NCI-H460 (cell line): ENCODE measurements at regions not wholly inside any gene's neighbourhood (a gene's known extent, or its start where the extent isn't known, plus 50 kb on each side); places are given as distances from the start of the nearest gene placed in this dataset.
"Not testable (repeated sequence)": the region's sequence is repeated elsewhere in the genome, so short reads cannot be mapped to it uniquely, and the experiment has no call there.

Experiments
- DNase-seq: peaks from one replicate; pipeline ENCODE4 v3.0.0-alpha.2; 2016; ENCODE audit warnings: low read depth; ENCODE audit errors: extremely low read depth

DNA sequence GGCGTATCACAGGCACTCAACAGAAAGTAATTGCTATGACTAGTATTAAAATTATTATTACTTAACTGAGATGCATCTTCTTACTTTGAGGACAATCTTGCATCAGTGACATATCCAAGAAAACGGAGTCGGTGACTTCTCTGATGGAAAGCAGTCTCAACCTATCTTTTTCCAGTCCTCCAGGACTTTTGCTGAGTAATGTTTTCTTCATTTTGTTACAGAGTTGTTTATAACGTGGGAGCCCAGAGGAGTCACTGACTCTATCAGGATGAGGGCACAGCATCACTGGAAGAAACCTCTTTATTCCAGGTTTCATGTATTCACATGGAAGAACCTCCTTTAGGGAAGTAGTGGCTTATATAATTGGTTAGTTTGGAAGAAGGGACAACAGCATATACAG lies 51.5 kb upstream of the MELK start:
- DNase-seq: no peak

DNA sequence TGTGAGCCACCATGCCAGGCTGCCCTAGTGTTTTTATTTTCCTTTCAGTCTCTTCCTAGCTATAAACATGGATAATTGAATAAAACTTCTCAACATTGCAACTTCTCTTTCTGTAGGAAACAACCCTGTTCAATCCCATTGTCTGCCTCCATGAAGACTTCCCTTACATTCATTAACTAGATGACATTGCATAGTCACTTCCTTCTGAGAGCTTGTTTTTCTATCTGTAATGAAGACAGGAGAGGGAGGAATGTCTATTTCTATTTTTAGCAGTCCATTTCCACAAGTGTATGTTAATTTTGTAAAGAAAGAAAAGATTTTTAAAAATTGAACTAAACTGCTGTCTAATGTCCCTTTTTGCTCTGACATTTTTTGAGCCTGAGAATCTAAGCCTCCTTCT lies 55.6 kb upstream of the MELK start:
- DNase-seq: no peak

DNA sequence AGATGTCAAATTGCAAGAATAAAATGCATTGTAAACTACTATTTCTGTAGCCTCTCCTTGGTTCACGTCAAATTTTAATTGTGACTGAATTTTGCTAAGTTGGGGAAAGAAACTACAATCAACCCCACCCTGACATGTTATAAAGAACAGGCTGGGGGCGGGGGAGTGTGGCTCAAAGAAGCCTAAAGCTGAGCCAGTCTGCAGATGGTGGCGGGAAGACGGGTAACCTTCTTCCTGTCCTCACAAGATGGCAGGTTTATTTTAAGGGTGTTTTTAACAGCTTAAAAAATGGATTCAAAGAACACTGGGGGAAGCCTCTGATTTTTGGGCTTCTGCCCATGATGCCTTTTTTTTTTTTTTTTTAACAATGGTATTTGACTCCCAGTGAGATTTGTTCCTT lies 68.5 kb upstream of the MELK start:
- DNase-seq: no peak

GRCh38 chr9:36503172-36504088 lies 69.3 kb upstream of the MELK start:
- DNase-seq: peak; percentile 11

DNA sequence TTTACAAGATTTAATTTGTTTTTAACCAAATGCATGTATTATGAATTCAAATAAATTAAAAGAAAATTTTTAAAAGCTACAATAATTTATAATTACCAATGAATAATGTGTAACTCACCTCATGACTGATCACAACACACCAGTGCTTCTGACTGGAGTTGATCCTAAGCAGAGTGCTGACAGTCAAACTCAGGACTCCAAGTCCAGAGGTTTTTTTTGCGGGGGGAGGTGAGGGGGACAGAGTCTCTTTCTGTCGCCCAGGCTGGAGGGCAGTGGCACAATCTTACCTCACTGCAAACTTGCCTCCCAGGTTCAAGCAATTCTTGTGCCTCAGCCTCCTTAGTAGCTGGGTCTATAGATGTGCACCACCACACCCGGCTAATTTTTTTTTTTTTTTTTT lies 71.0 kb upstream of the MELK start:
- no peak for DNase-seq

GRCh38 chr9:36500931-36501330 lies 71.8 kb upstream of the MELK start:
- not testable (repeated sequence) for DNase-seq

- no peak for DNase-seq
Observed at GRCh38 chr9:36499174-36499890, 73.4 kb upstream of the MELK start.

- DNase-seq: not testable (repeated sequence)
Observed at GRCh38 chr9:36493564-36493963, 79.1 kb upstream of the MELK start.

GRCh38 chr9:36492865-36493264 lies 79.8 kb upstream of the MELK start:
- DNase-seq: no peak

GRCh38 chr9:36489453-36489852 lies 83.2 kb upstream of the MELK start:
- no peak for DNase-seq

GRCh38 chr9:36488389-36488756 lies 84.3 kb upstream of the MELK start:
- no peak for DNase-seq

GRCh38 chr9:36487482-36488388 lies 85.0 kb upstream of the MELK start:
- peak; percentile 81 for DNase-seq

GRCh38 chr9:36486933-36487481 lies 85.7 kb upstream of the MELK start:
- no peak for DNase-seq

- no peak for DNase-seq
Observed at GRCh38 chr9:36486329-36486932, 86.3 kb upstream of the MELK start.

DNA sequence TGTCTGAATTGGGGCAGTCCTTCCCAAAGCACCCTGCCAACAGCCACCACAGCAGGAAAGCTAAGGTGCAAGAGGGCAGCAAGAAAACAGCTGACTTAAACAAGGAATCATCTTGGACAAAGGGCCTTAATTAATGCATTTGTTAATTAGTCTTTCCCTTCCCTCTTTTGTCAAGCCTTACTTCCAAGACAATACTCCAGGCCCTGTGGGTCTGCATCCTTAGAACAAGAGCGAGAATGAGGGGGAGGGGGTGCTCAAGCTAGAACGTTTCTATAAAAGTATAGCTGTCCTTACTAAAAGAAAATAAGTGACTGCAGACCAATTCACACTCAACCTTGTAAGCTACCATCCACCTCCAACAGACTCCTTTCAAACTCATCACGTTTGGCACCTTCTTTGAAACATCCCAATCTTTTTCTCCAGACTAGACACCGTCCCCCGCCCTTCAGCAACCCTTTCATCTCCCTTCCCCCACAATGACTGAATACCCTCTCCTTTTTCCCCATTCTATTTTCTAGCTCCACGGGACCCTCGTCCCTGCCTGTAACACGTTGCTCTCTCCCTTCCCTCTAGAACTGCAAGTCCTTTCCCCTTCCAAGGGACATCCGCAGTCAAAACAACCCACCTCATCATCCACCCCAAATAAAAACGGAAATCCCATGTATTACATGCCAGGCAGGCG lies 85.7 kb upstream of the RNF38 start:
- DNase-seq: no peak

- no peak for DNase-seq
Observed at GRCh38 chr9:36484124-36484523, 84.1 kb upstream of the RNF38 start.

DNA sequence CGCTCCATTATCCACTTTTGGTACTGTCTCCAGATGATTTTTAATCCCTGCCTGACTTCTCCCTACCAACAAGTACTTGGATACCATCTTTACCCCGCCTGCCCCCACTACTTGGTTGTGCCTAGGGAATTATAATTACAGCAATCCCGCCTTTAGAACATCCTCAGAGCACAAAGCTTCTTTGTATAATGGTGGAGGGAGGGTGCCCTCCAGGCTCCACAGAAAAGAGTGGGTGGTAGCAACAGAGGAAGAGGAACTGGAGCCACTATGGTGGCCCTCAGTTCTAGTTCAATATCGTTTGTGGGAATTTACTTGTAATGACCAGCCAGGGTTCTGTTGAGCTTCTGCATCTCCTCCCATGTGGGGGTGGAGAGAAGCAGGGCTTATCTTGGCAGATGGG lies 79.0 kb upstream of the RNF38 start:
- no peak for DNase-seq

DNA sequence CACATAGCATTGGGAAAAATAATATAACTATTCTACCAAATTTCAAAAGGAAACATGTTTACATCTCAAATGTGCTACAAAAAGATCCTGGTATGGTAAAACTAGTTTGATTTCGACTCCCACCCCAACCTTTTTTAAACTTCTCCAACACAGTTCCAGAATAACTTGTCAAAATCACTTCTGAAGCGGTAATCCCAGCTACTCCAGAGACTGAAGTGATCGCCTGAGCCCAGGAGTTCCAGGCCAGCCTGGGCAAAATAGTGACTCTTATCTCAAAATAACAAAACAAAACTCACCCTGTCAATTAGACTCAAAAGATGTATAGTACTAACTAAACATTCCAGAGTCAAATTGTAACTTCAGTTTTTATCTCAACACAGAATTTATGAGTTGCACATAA lies 71.3 kb upstream of the RNF38 start:
- DNase-seq: no peak

GRCh38 chr9:36470643-36471290 lies 70.7 kb upstream of the RNF38 start:
- DNase-seq: no peak
